ENCODE measurements at regions not wholly inside any gene's neighbourhood (a gene's known extent, or its start where the extent isn't known, plus 50 kb on each side); places are given as distances from the start of the nearest gene placed in this dataset.

DNA sequence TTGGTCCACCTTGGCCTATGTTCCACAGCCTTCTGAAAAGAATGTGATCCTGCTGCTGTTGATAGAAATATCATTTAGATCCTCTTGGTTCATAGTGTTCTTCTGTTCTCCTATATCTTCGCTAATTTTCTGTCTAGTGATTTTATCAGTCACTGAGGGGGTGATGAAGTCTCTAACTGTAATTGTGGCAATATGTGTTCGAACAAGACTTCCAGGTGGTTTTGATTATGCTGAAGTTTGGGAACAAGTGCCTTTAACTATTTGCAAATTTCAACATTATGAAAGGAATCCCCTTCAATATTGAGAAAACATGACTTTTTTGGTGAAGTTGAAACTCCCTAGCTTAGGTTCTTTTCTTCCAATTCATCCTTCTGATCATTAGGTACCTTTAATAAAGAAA is 140.4 kb downstream of the MTX2 start:
- TF ChIP-seq, protein P1, sequence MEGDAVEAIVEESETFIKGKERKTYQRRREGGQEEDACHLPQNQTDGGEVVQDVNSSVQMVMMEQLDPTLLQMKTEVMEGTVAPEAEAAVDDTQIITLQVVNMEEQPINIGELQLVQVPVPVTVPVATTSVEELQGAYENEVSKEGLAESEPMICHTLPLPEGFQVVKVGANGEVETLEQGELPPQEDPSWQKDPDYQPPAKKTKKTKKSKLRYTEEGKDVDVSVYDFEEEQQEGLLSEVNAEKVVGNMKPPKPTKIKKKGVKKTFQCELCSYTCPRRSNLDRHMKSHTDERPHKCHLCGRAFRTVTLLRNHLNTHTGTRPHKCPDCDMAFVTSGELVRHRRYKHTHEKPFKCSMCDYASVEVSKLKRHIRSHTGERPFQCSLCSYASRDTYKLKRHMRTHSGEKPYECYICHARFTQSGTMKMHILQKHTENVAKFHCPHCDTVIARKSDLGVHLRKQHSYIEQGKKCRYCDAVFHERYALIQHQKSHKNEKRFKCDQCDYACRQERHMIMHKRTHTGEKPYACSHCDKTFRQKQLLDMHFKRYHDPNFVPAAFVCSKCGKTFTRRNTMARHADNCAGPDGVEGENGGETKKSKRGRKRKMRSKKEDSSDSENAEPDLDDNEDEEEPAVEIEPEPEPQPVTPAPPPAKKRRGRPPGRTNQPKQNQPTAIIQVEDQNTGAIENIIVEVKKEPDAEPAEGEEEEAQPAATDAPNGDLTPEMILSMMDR (conservative IDR thresholded peaks at IDR 0.05) = no peak
- no peak for DNase-seq (ENCODE audit: low read depth, low spot score)
- Mint-ChIP-seq H3K27me3 (ENCODE audit: low read depth) (peaks cover 8% of the 10 kb centered on the region), H3K4me3 (no peak overlapping the region), H3K4me1 (no peaks in the 10 kb centered on the region), H3K36me3 (ENCODE audit: low read depth) (no peaks in the 10 kb centered on the region), H3K9me3 (no peaks in the 10 kb centered on the region), H3K27ac (ENCODE audit: unreplicated experiment) (no peak overlapping the region)

DNA sequence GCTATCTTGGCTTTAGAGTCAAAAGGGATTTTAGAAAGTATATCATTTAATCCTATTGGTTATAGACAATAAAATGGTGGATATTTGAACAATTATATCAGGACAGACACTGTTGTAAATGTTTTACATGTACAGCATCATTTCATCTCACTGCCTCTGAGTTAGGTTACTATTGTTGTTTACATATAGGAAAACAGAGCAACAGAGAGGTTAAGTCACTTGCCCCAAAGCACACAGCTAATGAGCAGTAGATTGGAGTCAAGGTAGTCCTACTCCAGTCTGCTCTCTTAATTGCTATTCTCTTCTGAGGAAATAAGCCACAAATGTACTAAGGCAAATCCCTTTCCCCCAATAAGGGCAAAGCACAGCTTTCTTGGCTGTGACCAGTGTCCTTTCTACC is 142.9 kb downstream of the MTX2 start:
- Mint-ChIP-seq H3K4me1 (no peaks in the 10 kb centered on the region), H3K27ac (ENCODE audit: unreplicated experiment) (no peak overlapping the region), H3K9me3 (no peaks in the 10 kb centered on the region), H3K27me3 (ENCODE audit: low read depth) (peaks cover 14% of the 10 kb centered on the region), H3K4me3 (no peak overlapping the region), H3K36me3 (ENCODE audit: low read depth) (no peaks in the 10 kb centered on the region)
- no peak for DNase-seq (ENCODE audit: low read depth, low spot score)
- TF ChIP-seq, protein P1 (conservative IDR thresholded peaks at IDR 0.05) = no peak

DNA sequence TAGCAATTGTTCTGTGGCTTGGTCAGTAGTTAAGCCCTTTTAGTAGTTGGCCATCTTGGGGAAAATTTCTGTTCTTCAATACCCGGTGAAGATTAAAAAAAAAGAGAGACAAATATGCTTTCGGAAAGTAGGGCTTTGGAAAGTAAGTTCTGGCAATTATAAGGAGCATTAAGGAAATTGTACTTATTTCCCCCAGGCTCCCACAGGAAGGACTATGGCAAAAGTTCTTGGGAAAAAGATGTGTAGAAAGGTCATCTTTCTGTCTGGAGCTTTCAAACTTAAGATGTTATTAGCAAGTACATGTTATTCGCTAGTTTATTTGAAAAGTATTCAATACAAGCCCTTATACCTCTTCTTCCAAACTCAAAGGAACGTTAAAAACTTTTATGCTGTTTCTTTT is 144.5 kb downstream of the MTX2 start:
- Mint-ChIP-seq H3K27me3 (ENCODE audit: low read depth) (peaks cover 14% of the 10 kb centered on the region), H3K36me3 (ENCODE audit: low read depth) (no peaks in the 10 kb centered on the region), H3K4me3 (no peak overlapping the region), H3K9me3 (no peaks in the 10 kb centered on the region), H3K4me1 (no peaks in the 10 kb centered on the region), H3K27ac (ENCODE audit: unreplicated experiment) (no peak overlapping the region)
- no peak for DNase-seq (ENCODE audit: low read depth, low spot score)
- TF ChIP-seq, protein P1 (conservative IDR thresholded peaks at IDR 0.05) = no peak

DNA sequence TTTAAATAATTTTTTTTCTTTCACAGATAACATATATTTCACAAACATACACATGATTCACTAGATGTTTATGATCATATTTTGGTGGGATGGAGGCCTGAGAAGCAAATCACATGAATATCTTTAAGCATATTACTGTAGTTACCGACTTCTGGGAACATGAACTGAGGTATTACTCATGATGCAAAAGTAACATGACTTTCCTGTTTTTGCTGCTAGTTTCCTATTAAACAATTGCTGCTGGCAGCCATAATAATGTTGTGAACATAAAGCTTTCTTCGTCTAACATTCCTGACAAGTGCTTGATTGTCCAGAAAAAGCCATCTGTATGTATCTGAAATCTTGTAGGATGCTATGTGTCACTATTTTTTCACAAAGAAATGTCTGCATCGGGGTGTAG is 145.4 kb downstream of the MTX2 start:
- no peak overlapping the region for H3K4me3 Mint-ChIP-seq
- peaks cover 14% of the 10 kb centered on the region for H3K27me3 Mint-ChIP-seq (ENCODE audit: low read depth)
- DNase-seq (ENCODE audit: low read depth, low spot score) = no peak
- H3K27ac Mint-ChIP-seq (ENCODE audit: unreplicated experiment) = no peak overlapping the region
- no peaks in the 10 kb centered on the region for H3K36me3 Mint-ChIP-seq (ENCODE audit: low read depth)
- TF ChIP-seq, protein P1 (conservative IDR thresholded peaks at IDR 0.05) = no peak
- H3K9me3 Mint-ChIP-seq = no peaks in the 10 kb centered on the region
- no peaks in the 10 kb centered on the region for H3K4me1 Mint-ChIP-seq

DNA sequence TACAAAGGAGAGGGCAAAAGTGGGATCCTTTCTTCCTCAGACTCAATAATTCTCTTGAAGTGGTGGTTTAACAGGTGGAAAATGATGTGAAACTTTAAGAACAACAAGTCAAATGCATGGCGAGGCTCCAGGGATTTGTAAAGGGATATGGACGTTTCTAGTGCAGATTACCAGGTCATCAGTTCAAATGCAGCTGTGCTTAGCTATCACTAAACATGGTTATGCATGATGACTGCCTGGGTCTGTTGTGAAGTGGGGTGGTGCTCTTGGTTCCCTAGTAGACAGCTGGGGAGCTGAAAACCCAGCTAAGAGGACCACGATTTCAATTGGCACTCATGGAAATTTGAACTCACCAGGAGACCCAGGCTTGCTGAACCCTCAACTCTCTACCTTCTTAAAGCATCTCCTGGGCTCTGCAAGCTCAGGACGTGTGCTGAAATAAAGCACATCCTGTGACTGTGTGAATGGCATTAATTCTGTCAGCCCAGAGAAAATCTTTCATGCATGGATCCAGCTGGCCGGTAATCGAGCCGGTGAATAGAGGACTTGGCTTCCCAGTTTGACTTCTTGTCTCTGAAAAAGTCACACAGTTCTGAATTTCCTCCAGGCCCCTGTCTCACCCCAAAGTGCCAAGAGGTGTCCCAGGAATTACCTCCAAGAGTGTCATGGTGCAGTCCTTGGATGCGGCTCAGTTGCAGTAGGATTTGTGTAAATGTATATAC is 146.1 kb downstream of the MTX2 start:
- H3K27ac Mint-ChIP-seq (ENCODE audit: unreplicated experiment) = no peak overlapping the region
- H3K4me1 Mint-ChIP-seq = no peaks in the 10 kb centered on the region
- H3K36me3 Mint-ChIP-seq (ENCODE audit: low read depth) = no peaks in the 10 kb centered on the region
- TF ChIP-seq, protein P1 (conservative IDR thresholded peaks at IDR 0.05) = no peak
- DNase-seq (ENCODE audit: low read depth, low spot score) = no peak
- H3K27me3 Mint-ChIP-seq (ENCODE audit: low read depth) = peaks cover 11% of the 10 kb centered on the region
- H3K4me3 Mint-ChIP-seq = no peak overlapping the region
- H3K9me3 Mint-ChIP-seq = no peaks in the 10 kb centered on the region

Data from neural crest cell (in vitro differentiated cells).